H9 (cell line): ENCODE measurements at regions not wholly inside any gene's neighbourhood (a gene's known extent, or its start where the extent isn't known, plus 50 kb on each side); places are given as distances from the start of the nearest gene placed in this dataset.
A peak's percentile ranks its signal among the peaks of the same experiment; 100 is the strongest.

Source experiments
- DNase-seq: peaks from one replicate; pipeline ENCODE4 v3.0.0-alpha.2; 2017
- H2AFZ ChIP-seq: one replicate; pipeline ENCODE4 v1.6.1; 2013; ENCODE audit warnings: mild to moderate bottlenecking, low read length, control low read depth, moderate library complexity
- H2AK5ac ChIP-seq: 2 replicates; pipeline ENCODE4 v1.6.1; 2013; ENCODE audit warnings: low read length, control low read depth, mixed read lengths; ENCODE audit not compliant: insufficient read length
- H2BK120ac ChIP-seq: one replicate; pipeline ENCODE4 v1.6.1; 2013; ENCODE audit warnings: low read depth, mild to moderate bottlenecking, low read length, control low read depth, inconsistent platforms; ENCODE audit not compliant: poor library complexity, severe bottlenecking
- H2BK12ac ChIP-seq: 2 replicates; pipeline ENCODE4 v1.6.1; 2013; ENCODE audit warnings: low read length, control low read depth, mixed read lengths, low read depth; ENCODE audit not compliant: insufficient read length
- H2BK15ac ChIP-seq: 2 replicates; pipeline ENCODE4 v1.6.1; 2013; ENCODE audit warnings: low read depth, low read length, control low read depth
- H2BK20ac ChIP-seq: one replicate; pipeline ENCODE4 v1.6.1; 2013; ENCODE audit warnings: low read depth, mild to moderate bottlenecking, low read length, control low read depth, inconsistent platforms; ENCODE audit not compliant: poor library complexity, severe bottlenecking
- H2BK5ac ChIP-seq: 2 replicates; pipeline ENCODE4 v1.6.1; 2013; ENCODE audit warnings: low read length, control low read depth, mixed read lengths; ENCODE audit not compliant: insufficient read length
- H3K14ac ChIP-seq: 2 replicates; pipeline ENCODE4 v1.6.1; 2013; ENCODE audit warnings: low read length, control low read depth; ENCODE audit not compliant: insufficient read depth
- H3K18ac ChIP-seq: 2 replicates; pipeline ENCODE4 v1.6.1; 2013; ENCODE audit warnings: low read depth, mild to moderate bottlenecking, mixed read lengths, low read length, control low read depth; ENCODE audit not compliant: insufficient read length
- H3K23ac ChIP-seq: 2 replicates; pipeline ENCODE4 v1.6.1; 2013; ENCODE audit warnings: low read length, control low read depth, mixed read lengths, low read depth; ENCODE audit not compliant: insufficient read length
- H3K23me2 ChIP-seq: 2 replicates; pipeline ENCODE4 v1.6.1; 2013; ENCODE audit warnings: low read depth, mild to moderate bottlenecking, mixed read lengths, low read length, control low read depth; ENCODE audit not compliant: insufficient read length, poor library complexity, severe bottlenecking
- H3K27ac ChIP-seq: 2 replicates; pipeline ENCODE4 v1.5.1; 2013; ENCODE audit warnings: low read length, control low read depth, mixed read lengths, low read depth; ENCODE audit not compliant: insufficient read length
- H3K27me3 ChIP-seq: 2 replicates; pipeline ENCODE4 v1.6.1; 2013; ENCODE audit warnings: low read length, control low read depth, inconsistent platforms; ENCODE audit not compliant: insufficient read depth
- H3K4ac ChIP-seq: 2 replicates; pipeline ENCODE4 v1.6.1; 2013; ENCODE audit warnings: low read depth, mild to moderate bottlenecking, control low read depth, inconsistent platforms, low read length, moderate library complexity
- H3K4me1 ChIP-seq: 2 replicates; pipeline ENCODE4 v1.6.1; 2013; ENCODE audit warnings: low read length, control low read depth, inconsistent platforms; ENCODE audit not compliant: insufficient read depth
- H3K4me2 ChIP-seq: 2 replicates; pipeline ENCODE4 v1.6.1; 2013; ENCODE audit warnings: low read length, control low read depth, mixed read lengths; ENCODE audit not compliant: insufficient read length, insufficient read depth
- H3K56ac ChIP-seq: 2 replicates; pipeline ENCODE4 v1.6.1; 2013; ENCODE audit warnings: low read depth, mild to moderate bottlenecking, mixed read lengths, low read length, control low read depth; ENCODE audit not compliant: insufficient read length
- H3K79me1 ChIP-seq: 2 replicates; pipeline ENCODE4 v1.6.1; 2013; ENCODE audit warnings: low read depth, mild to moderate bottlenecking, moderate library complexity, low read length, control low read depth, inconsistent platforms; ENCODE audit not compliant: insufficient read depth, poor library complexity, severe bottlenecking
- H3K79me2 ChIP-seq: 2 replicates; pipeline ENCODE4 v1.6.1; 2013; ENCODE audit warnings: low read length, control low read depth, inconsistent platforms; ENCODE audit not compliant: insufficient read depth
- H3K9ac ChIP-seq: 2 replicates; pipeline ENCODE4 v1.6.1; 2013; ENCODE audit warnings: low read length, control low read depth, mixed read lengths; ENCODE audit not compliant: insufficient read length; ENCODE audit errors: extremely low read depth
- H3K9me3 ChIP-seq: one replicate; pipeline ENCODE4 v1.6.1; 2013; ENCODE audit warnings: low read depth, low read length, inconsistent platforms; ENCODE audit not compliant: control insufficient read depth
- H3T11ph ChIP-seq: one replicate; pipeline ENCODE4 v1.6.1; 2013; ENCODE audit warnings: mild to moderate bottlenecking, low read length, control low read depth, inconsistent platforms
- H4K20me1 ChIP-seq: one replicate; pipeline ENCODE4 v1.6.1; 2013; ENCODE audit not compliant: control insufficient read depth, insufficient read length, insufficient read depth
- H4K5ac ChIP-seq: 2 replicates; pipeline ENCODE4 v1.6.1; 2013; ENCODE audit warnings: low read depth, mild to moderate bottlenecking, mixed read lengths, low read length, control low read depth; ENCODE audit not compliant: insufficient read length
- H4K8ac ChIP-seq: replicated peaks from 2 replicates; pipeline ENCODE4 v1.6.1; 2013; ENCODE audit warnings: low read length, control low read depth, mixed read lengths, low read depth; ENCODE audit not compliant: insufficient read length
- H4K91ac ChIP-seq: 2 replicates; pipeline ENCODE4 v1.6.1; 2013; ENCODE audit warnings: low read depth, mild to moderate bottlenecking, moderate library complexity, mixed read lengths, low read length, control low read depth; ENCODE audit not compliant: insufficient read length
- H3K27ac Mint-ChIP-seq, 3 experiments: 2 replicates in 2 of 3; 3 replicates in 1 of 3; pipeline ENCODE4 v1.8.0; 2020 to 2021; ENCODE audit warnings: mixed read lengths in 3 of 3, mild to moderate bottlenecking in 1 of 3, moderate library complexity in 1 of 3
- H3K27me3 Mint-ChIP-seq: 2 replicates; pipeline ENCODE4 v1.8.0; 2021; ENCODE audit warnings: low read depth, mild to moderate bottlenecking, moderate library complexity, mixed read lengths
- H3K36me3 Mint-ChIP-seq, 3 experiments: 2 replicates in 2 of 3; 3 replicates in 1 of 3; pipeline ENCODE4 v1.8.0; 2020 to 2021; ENCODE audit warnings: low read depth in 3 of 3, mixed read lengths in 3 of 3; ENCODE audit not compliant: insufficient read depth in 1 of 3
- H3K4me1 Mint-ChIP-seq, 2 experiments: 2 replicates each; pipeline ENCODE4 v1.8.0; 2020; ENCODE audit warnings: mixed read lengths in 2 of 2
- H3K4me3 Mint-ChIP-seq, 2 experiments: 2 replicates in 1 of 2; 3 replicates in 1 of 2; pipeline ENCODE4 v1.8.0; 2020 to 2021; ENCODE audit warnings: mild to moderate bottlenecking in 2 of 2, mixed read lengths in 2 of 2, moderate library complexity in 1 of 2
- H3K9me3 Mint-ChIP-seq, 2 experiments: 2 replicates in 1 of 2; 3 replicates in 1 of 2; pipeline ENCODE4 v1.8.0; 2020; ENCODE audit warnings: mild to moderate bottlenecking in 2 of 2, mixed read lengths in 2 of 2, moderate library complexity in 1 of 2
- WGBS: extraction: QIAGEN DNeasy Blood & Tissue Kit; methylation state at CpG from one replicate; pipeline ENCODE4 v1.1.7; 2013; ENCODE audit warnings: missing lambda C conversion rate, low lambda C conversion rate, mixed read lengths; ENCODE audit not compliant: insufficient read length; ENCODE audit errors: extremely low coverage; 5-methylcytosine and 5-hydroxymethylcytosine counted together
- TF ChIP-seq, protein P1 (sequence below): fragments of 200-600 bp; sonication (generic); conservative IDR thresholded peaks from 3 replicates; pipeline ENCODE4 v1.8.0; 2021; ENCODE audit warnings: antibody characterized with exemption, mild to moderate bottlenecking

DNA sequence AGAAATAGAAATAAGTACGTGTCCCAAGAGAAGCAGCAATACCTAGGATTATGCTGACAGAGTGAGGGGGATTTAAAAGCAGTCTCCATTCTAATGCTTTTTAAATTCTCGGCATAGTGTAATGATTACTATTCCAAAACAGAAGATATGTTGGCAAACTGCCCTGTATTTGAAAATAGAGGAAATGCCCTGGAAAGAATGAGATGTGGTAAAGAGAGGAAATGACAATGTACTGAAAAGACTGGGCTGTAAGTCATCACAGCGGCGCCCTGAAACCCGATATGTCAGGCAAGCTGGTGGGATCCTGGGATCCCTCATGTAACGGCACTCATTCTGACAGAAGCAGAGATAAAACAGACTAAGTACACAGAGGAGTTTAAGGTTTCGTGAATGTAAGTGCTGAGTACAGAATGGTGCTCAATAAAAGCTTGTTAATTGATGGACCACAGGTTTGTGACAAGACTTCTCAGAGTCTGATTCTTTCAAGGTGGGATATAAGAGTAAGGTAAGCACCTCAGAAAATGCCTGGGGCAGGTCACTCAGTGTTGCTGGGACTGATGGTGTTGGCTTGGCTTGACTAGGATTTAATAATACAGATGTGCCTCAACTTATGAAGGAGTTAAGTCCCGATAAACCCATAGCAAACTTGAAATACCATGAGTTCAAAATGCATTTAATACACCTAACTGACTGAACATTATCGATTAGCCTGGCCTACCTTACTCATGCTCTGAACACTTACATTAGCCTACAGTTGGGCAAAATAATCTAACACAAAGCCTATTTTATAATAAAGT lies 91.4 kb downstream of the NFKBIZ start:
- Histone ChIP-seq H3K27ac (no peak overlapping the region), H2AFZ (no peak overlapping the region)

More for the DNA sequence above, 91.4 kb downstream of the NFKBIZ start:
- Mint-ChIP-seq H3K4me3 (no peak overlapping the region), H3K4me1 (no peaks in the 10 kb centered on the region), H3K27ac (no peak overlapping the region), H3K9me3 (no peaks in the 10 kb centered on the region), H3K27me3 (no peaks in the 10 kb centered on the region), H3K36me3 (no peaks in the 10 kb centered on the region)
- Histone ChIP-seq H2BK120ac (no peak overlapping the region), H2BK20ac (no peak overlapping the region), H3K4me1 (no peaks in the 10 kb centered on the region), H2AK5ac (no peak overlapping the region), H3K14ac (no peak overlapping the region), H3K79me1 (no peaks in the 10 kb centered on the region), H3T11ph (no peak overlapping the region), H3K4ac (no peak overlapping the region), H4K20me1 (no peaks in the 10 kb centered on the region), H3K79me2 (no peaks in the 10 kb centered on the region), H3K23ac (no peak overlapping the region), H4K5ac (no peak overlapping the region), H4K8ac (no peak overlapping the region), H3K56ac (no peak overlapping the region), H2BK15ac (no peak overlapping the region), H3K9ac (no peak overlapping the region), H2BK12ac (no peak overlapping the region), H3K18ac (no peak overlapping the region), H4K91ac (no peak overlapping the region), H3K27me3 (no peaks in the 10 kb centered on the region), H3K9me3 (no peaks in the 10 kb centered on the region), H3K4me2 (no peak overlapping the region), H3K23me2 (no peaks in the 10 kb centered on the region), H2BK5ac (no peak overlapping the region)
- TF ChIP-seq, protein P1, sequence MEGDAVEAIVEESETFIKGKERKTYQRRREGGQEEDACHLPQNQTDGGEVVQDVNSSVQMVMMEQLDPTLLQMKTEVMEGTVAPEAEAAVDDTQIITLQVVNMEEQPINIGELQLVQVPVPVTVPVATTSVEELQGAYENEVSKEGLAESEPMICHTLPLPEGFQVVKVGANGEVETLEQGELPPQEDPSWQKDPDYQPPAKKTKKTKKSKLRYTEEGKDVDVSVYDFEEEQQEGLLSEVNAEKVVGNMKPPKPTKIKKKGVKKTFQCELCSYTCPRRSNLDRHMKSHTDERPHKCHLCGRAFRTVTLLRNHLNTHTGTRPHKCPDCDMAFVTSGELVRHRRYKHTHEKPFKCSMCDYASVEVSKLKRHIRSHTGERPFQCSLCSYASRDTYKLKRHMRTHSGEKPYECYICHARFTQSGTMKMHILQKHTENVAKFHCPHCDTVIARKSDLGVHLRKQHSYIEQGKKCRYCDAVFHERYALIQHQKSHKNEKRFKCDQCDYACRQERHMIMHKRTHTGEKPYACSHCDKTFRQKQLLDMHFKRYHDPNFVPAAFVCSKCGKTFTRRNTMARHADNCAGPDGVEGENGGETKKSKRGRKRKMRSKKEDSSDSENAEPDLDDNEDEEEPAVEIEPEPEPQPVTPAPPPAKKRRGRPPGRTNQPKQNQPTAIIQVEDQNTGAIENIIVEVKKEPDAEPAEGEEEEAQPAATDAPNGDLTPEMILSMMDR = no peak
- DNase-seq = peak; percentile 38
- WGBS = no CpG with 5 or more reads among the region's 9 CpGs
